NCI-H1694 treated with DMSO at 0.1 percent for 48 hours (cell line): ENCODE measurements at regions not wholly inside any gene's neighbourhood (a gene's known extent, or its start where the extent isn't known, plus 50 kb on each side); places are given as distances from the start of the nearest gene placed in this dataset.

ENCODE experiments used
- DNase-seq: peaks from one replicate; lab custom pipeline; 2025; lab: John Stamatoyannopoulos, UW

GRCh38 chr5:89299998-89300397 lies 417.0 kb upstream of the MEF2C start:
- no peak for DNase-seq

DNA sequence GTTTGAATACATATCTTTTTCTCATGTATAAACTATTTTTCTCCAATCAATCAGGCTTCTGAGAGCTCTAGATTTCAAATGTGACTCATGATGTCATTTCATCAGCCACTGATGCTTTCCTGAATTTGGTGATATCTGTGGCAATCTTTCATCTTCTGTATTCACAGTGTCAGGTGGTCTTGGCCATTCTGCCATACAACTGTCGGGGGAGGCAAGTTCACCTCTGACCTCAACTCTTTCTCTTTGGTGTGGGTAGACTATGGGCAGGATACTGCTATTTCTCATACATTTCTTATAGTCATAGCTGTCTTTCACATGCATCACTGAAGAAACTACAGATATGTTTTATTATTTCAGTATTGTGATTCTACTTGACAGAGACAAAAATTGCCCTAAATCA lies 414.1 kb upstream of the MEF2C start:
- no peak for DNase-seq

- DNase-seq: no peak
Observed at GRCh38 chr5:89293810-89294209, 410.8 kb upstream of the MEF2C start.

GRCh38 chr5:89292487-89292886 lies 409.5 kb upstream of the MEF2C start:
- DNase-seq: no peak

- DNase-seq: no peak
Observed at GRCh38 chr5:89289604-89290003, 406.6 kb upstream of the MEF2C start.

DNA sequence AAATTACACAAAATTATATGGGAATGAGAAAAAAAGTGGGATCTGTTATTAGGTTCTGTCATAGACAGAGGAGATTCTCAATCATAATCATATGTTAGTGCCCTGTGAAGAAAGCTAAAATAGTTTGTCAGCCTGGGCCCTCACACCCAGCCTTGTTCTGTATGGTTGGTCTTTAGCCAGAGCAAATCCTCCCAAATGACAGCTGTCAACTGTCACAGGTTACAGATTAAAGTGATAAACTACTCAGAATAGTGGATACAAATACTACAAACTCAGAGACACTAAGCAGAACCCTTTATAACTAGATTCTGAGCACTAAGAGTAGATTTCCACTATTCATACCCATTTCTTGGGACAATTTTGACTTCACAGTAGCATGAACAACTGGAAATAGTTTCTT lies 405.0 kb upstream of the MEF2C start:
- no peak for DNase-seq

DNA sequence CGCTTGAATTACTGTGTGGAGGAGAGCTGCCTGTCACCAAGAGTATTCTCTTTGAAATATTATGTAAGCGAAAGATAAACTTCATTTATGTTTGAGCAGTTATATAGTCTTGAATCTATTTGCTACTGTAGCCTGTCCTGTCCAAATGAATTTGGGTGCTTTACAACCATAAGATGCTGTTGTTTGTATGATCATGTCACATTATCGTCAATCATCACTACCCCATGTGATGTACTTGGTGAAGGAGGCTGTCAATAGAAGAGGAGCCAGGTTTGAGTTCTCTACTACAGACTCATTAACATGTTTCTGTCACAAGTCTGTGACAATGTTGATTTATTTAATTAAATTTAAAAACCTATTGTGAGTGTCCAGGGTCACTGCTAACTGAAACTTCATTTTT lies 403.3 kb upstream of the MEF2C start:
- DNase-seq: no peak

- DNase-seq: no peak
Observed at GRCh38 chr5:89283728-89284493, 400.9 kb upstream of the MEF2C start.

DNA sequence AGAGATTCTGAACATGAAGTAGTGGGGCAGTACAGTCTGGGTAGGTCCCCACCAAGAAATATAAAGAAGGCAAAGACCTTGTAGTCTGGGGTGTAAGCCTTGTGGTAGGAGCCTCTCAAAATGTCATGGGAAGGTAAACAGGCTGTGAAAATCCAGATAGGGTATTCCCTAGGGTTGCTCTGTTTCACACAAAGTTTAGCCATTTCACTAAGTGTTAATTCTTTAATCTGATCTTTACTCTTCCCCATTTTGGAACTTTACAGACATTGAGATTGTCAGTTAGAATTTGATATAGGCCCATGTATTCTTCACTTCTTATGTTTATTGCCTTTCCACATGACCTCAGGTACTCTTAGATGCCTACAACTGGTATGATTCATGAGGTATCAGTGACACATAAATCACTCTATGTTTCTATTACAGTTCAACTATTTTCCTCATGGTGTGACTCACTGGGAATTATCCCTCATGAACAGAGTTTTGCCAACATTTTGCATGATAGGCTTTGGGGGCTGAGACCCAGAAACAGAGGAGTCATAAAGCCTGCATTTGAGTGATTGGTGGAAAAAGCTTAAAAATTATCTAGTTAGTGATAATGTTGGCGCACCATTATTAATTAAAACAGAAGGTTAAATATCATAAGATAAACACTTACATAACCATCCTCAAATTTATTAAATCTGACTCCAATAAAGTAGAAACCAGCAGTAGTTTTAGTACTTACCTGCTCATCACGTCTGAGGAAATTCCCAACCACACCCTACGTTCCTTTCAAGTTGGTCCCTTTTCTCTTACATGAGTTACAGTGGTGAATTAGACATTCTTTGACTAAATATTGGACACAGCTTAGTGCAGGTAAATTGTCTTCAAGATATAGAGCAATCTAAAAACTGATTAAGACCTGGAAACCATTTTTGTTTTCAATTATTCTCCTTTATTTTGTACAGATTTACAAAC lies 399.8 kb upstream of the MEF2C start:
- DNase-seq: no peak

DNA sequence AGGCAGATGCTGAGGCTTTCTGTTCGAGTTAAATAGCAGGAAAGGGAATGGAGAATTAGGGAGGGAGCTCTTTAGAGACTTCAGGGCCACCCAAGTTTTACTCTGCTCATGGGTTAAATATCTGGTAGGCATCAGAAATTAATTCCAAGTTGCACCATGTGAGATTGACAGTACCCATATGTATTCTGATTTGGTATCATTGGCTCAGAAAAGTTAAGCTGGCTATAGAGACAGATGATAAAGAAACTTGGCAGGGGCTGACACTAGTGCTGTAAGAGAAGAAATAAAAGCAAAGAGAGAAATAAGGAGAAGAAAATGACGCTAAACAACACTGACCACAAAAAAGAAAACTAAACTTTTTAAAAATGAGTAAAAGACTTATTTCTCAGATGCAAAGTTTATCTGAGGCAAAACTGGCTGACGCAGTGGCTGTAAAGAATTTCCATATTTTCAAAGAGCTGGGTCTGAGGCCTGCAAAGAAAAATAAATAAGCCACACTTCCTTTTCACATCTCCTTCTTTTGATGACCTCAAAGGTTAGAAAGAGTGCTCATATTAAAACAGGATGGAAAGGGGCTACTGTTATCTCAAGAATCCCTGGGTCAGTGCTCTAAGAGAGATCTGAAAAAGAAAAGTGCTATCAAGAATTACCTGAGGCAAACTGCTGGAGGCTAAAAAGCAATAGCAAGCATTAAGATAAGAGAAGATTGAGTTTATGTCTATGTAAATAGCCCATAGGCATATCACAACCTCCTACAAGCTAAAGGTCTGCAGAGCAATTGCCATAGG lies 399.0 kb upstream of the MEF2C start:
- DNase-seq: no peak

- DNase-seq: no peak
Observed at GRCh38 chr5:89281211-89281610, 398.2 kb upstream of the MEF2C start.

GRCh38 chr5:89280103-89281037 lies 397.4 kb upstream of the MEF2C start:
- DNase-seq: no peak

DNA sequence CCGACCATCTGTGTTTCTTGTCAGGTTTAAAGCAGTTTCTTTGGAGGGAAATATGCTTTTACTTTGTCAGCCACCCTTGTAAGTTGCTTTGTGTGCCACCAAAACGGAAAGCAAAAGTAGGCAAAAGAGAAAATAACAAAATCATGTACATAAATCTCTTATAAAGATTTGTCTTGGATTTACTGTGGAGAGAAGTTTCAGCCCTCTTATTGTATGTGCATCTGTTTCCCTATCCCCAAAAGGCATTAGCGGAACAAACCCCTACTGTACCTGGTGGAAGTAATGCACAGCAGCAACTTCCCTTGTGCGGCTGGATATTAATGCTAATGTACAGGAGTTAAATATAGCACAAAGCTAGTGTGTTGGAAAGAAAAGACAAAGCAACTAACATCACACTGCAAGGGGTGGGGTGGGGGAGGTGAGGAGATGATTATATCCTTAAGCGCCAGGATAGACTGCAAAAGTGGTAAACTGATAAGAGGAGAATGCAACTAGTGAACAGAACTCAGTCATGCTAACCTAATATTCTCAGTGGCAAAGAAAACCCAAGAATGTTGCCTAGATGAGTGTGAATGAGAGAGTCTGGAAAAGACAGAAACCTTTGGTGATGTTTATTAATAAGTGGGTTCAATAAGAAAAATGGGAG lies 396.5 kb upstream of the MEF2C start:
- DNase-seq: no peak

DNA sequence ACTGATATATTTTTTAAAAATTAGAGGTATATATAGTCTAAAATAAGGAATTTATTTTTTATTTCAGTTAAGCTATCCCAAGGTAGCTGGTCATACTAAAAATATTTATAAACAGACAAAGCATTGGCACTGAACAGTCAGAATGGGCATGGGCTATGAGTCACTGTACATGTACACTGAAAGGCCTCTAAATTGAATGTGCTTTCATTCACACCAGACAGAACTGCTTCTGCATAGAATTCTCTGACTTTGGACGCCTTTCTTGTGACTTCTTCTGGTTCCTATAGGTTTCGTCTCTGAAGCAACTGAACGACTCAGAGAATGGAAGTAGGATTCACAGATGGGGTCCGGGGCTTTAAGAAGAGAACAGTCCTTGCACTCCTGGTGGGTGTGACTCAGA lies 394.8 kb upstream of the MEF2C start:
- no peak for DNase-seq

DNA sequence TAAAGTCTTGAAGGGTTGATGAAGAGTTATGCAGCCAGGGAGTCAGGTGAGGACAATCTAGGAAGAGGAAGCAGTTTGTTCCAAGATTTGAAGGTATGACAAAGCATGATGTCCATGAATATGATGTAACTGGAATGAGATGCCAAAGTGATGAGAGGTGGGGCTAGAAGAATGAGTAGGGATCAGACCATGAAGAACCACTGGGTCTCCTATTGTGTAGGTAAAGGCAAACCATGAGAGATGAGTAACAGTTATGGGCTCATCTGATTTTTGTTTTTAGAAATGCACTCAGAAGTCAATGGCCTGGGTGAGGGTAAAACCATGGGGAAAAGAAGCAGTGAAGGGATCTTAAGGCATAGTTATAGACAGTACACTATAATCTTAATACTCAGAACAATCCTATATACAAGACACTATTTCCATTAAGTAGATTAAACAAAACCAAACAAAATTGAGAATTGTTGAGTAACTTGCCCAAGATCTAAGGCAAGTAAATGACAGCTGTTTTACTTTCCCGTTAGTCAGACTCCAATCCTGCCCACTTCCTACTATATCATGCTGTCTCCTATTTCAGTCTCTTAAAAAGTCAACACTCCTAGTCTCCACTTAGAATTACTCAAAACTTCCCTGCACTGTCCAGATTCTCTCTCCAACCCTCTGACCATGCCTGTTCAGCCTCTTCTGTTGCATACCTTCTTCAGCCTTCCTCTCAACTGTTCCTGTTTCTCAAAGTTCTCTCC lies 393.8 kb upstream of the MEF2C start:
- no peak for DNase-seq

DNA sequence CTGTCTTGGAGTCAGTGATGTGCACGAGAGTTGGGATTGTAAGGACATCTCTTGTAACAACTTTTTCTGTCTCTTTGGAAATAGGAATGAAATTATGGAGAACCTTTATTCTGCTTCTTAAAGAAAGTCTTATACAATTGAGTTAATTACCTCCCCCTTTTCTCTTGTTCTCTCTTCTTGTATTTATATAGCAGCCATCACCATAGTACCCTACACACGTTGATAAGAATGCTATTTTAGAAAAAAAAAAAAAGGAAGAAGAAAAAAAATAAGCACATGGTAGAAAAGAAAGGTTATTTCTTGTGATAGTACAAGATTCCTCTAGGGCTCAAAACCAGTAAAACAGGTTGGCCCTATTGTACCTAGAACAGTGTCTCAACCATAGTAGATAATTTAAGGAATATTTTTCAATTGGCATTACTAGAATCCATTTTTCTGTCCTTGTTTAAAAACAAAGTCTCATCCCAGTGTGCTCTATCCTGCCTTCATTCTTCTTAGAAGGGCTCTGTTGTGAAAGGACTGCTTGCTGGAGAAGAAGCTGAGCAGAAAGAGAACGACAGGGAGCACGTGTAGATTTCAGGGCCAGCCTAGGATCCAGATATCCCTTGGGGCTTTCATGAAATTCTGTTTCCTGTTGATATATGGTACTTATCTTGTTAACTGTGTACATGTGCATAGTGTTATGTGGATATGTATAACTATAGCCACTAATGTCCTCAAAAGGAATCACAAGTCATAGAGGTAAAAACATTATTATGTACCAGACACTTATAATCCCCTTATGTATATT lies 392.3 kb upstream of the MEF2C start:
- no peak for DNase-seq

GRCh38 chr5:89273289-89273688 lies 390.3 kb upstream of the MEF2C start:
- no peak for DNase-seq

- DNase-seq: no peak
Observed at GRCh38 chr5:89270901-89271300, 387.9 kb upstream of the MEF2C start.

GRCh38 chr5:89269721-89270120 lies 386.7 kb upstream of the MEF2C start:
- no peak for DNase-seq
